NT2/D1 (cell line): ENCODE measurements at regions not wholly inside any gene's neighbourhood (a gene's known extent, or its start where the extent isn't known, plus 50 kb on each side); places are given as distances from the start of the nearest gene placed in this dataset.

Experiments
- SUZ12 ChIP-seq: IDR thresholded peaks from 2 replicates; pipeline ENCODE4 v1.6.1; 2011; ENCODE audit not compliant: insufficient read length, insufficient read depth; ENCODE audit errors: extremely low read depth
- YY1 ChIP-seq: IDR thresholded peaks from 2 replicates; pipeline ENCODE4 v1.6.1; 2011; ENCODE audit not compliant: insufficient read length, insufficient read depth
- ZNF274 ChIP-seq: IDR thresholded peaks from 2 replicates; pipeline ENCODE4 v1.6.1; 2011; ENCODE audit warnings: mild to moderate bottlenecking, low read depth, low read length

- TF ChIP-seq YY1: no peak
- TF ChIP-seq SUZ12: no peak
- TF ChIP-seq ZNF274: no peak
Observed at GRCh38 chr3:115323380-115323779, 176.3 kb upstream of the ZBTB20 start.
